ENCODE measurements at regions not wholly inside any gene's neighbourhood (a gene's known extent, or its start where the extent isn't known, plus 50 kb on each side); places are given as distances from the start of the nearest gene placed in this dataset.
"Not testable (repeated sequence)": the region's sequence is repeated elsewhere in the genome, so short reads cannot be mapped to it uniquely, and the experiment has no call there.

GRCh38 chr4:156539376-156539775 is 432.2 kb downstream of the PDGFC start:
- no peak for DNase-seq

GRCh38 chr4:156538651-156539257 is 432.8 kb downstream of the PDGFC start:
- DNase-seq: no peak

- DNase-seq: no peak
Measured at GRCh38 chr4:156538210-156538609, 433.4 kb downstream of the PDGFC start.

GRCh38 chr4:156537286-156537685 is 434.3 kb downstream of the PDGFC start:
- no peak for DNase-seq

- DNase-seq: no peak
Measured at GRCh38 chr4:156536661-156537060, 434.9 kb downstream of the PDGFC start.

- DNase-seq: no peak
Measured at GRCh38 chr4:156534205-156534604, 437.4 kb downstream of the PDGFC start.

- DNase-seq: no peak
Measured at GRCh38 chr4:156528216-156528615, 443.4 kb downstream of the PDGFC start.

GRCh38 chr4:156527237-156527993 is 444.2 kb downstream of the PDGFC start:
- DNase-seq: no peak

GRCh38 chr4:156523991-156524390 is 447.6 kb downstream of the PDGFC start:
- DNase-seq: no peak

GRCh38 chr4:156523492-156523891 is 448.1 kb downstream of the PDGFC start:
- no peak for DNase-seq

- DNase-seq: no peak
Measured at GRCh38 chr4:156521631-156522030, 450.0 kb downstream of the PDGFC start.

- no peak for DNase-seq
Measured at GRCh38 chr4:156517956-156518355, 453.6 kb downstream of the PDGFC start.

- DNase-seq: no peak
Measured at GRCh38 chr4:156517546-156517945, 454.1 kb downstream of the PDGFC start.

GRCh38 chr4:156516698-156517097 is 454.9 kb downstream of the PDGFC start:
- DNase-seq: no peak

GRCh38 chr4:156515295-156515694 is 456.3 kb downstream of the PDGFC start:
- no peak for DNase-seq

- no peak for DNase-seq
Measured at GRCh38 chr4:156512622-156513021, 459.0 kb downstream of the PDGFC start.

- DNase-seq: not testable (repeated sequence)
Measured at GRCh38 chr4:156509921-156510320, 461.7 kb downstream of the PDGFC start.

- no peak for DNase-seq
Measured at GRCh38 chr4:156505341-156505955, 466.2 kb downstream of the PDGFC start.

GRCh38 chr4:156503119-156503518 is 468.5 kb downstream of the PDGFC start:
- no peak for DNase-seq

- DNase-seq: no peak
Measured at GRCh38 chr4:156501962-156502361, 469.6 kb downstream of the PDGFC start.

GRCh38 chr4:156499684-156500083 is 471.9 kb downstream of the PDGFC start:
- DNase-seq: no peak

GRCh38 chr4:156497486-156497885 is 474.1 kb downstream of the PDGFC start:
- no peak for DNase-seq

- DNase-seq: no peak
Measured at GRCh38 chr4:156496797-156497196, 474.8 kb downstream of the PDGFC start.

- no peak for DNase-seq
Measured at GRCh38 chr4:156495836-156496235, 475.8 kb downstream of the PDGFC start.
